PFSK-1 (cell line): ENCODE measurements at regions not wholly inside any gene's neighbourhood (a gene's known extent, or its start where the extent isn't known, plus 50 kb on each side); places are given as distances from the start of the nearest gene placed in this dataset.

ENCODE experiments used
- POLR2AphosphoS5 ChIP-seq: IDR thresholded peaks from 2 replicates; pipeline ENCODE4 v1.6.1; 2012; ENCODE audit warnings: low read depth, mild to moderate bottlenecking, control low read depth, low read length, moderate library complexity
- REST ChIP-seq, 2 experiments: IDR thresholded peaks; 2 replicates each; pipeline versions ENCODE4 v1.6.1 to v1.8.0; 2011 to 2012; ENCODE audit warnings: low read depth in 2 of 2, low read length in 2 of 2, control low read depth in 1 of 2, inconsistent platforms in 1 of 2, mild to moderate bottlenecking in 1 of 2, moderate library complexity in 1 of 2; ENCODE audit not compliant: insufficient read depth in 1 of 2

- TF ChIP-seq POLR2AphosphoS5 = no peak
- TF ChIP-seq REST (IDR thresholded peaks at IDR 0.05; ENCODE audit: insufficient read depth in 1 of 2, low read depth in 2 of 2, low read length in 2 of 2) = no peak
Observed at GRCh38 chr3:145471976-145472375, 689.0 kb downstream of the PLOD2 start.
